Fibroblast of lung (primary cell): ENCODE measurements at regions not wholly inside any gene's neighbourhood (a gene's known extent, or its start where the extent isn't known, plus 50 kb on each side); places are given as distances from the start of the nearest gene placed in this dataset.

Experiments used
- DNase-seq, 2 donors: peaks; one replicate each; pipeline versions ENCODE4 v3.0.0 to v3.0.0-alpha.2; 2010; ENCODE audit warnings: low read depth in 2 of 2
- H2AFZ ChIP-seq: 2 replicates; pipeline ENCODE4 v1.5.1; 2012; ENCODE audit warnings: low read length, control low read depth, inconsistent platforms
- H3K27ac ChIP-seq: 2 replicates; pipeline ENCODE4 v1.5.1; 2011; ENCODE audit warnings: low read length, control low read depth; ENCODE audit not compliant: insufficient read depth
- H3K27me3 ChIP-seq: 2 replicates; pipeline ENCODE4 v1.5.1; 2011; ENCODE audit warnings: mild to moderate bottlenecking, low read length; ENCODE audit not compliant: control insufficient read depth, insufficient read depth
- H3K36me3 ChIP-seq: 2 replicates; pipeline ENCODE4 v1.5.1; 2011; ENCODE audit warnings: low read length; ENCODE audit not compliant: control insufficient read depth, insufficient read depth
- H3K4me1 ChIP-seq: 2 replicates; pipeline ENCODE4 v1.5.1; 2011; ENCODE audit warnings: low read length; ENCODE audit not compliant: control insufficient read depth, insufficient read depth; ENCODE audit errors: extremely low read depth
- H3K4me2 ChIP-seq: 2 replicates; pipeline ENCODE4 v1.5.1; 2011; ENCODE audit warnings: low read length, control low read depth; ENCODE audit not compliant: insufficient read depth; ENCODE audit errors: extremely low read depth
- H3K4me3 ChIP-seq, 4 experiments: fragments of 200-600 bp in 1 of 4; sonication (generic) in 1 of 4; replicated peaks in 1 of 4; 2 replicates each; pipeline ENCODE4 v1.5.1; 2011 to 2016; ENCODE audit warnings: low read length in 4 of 4, low read depth in 3 of 4, mild to moderate bottlenecking in 3 of 4, control low read depth in 2 of 4, inconsistent platforms in 1 of 4, mixed read lengths in 1 of 4; ENCODE audit not compliant: insufficient read depth in 1 of 4; ENCODE audit errors: control extremely low read depth in 1 of 4
- H3K79me2 ChIP-seq: 2 replicates; pipeline ENCODE4 v1.5.1; 2012; ENCODE audit warnings: mild to moderate bottlenecking, low read length, inconsistent platforms; ENCODE audit not compliant: control insufficient read depth, insufficient read depth
- H3K9ac ChIP-seq: 2 replicates; pipeline ENCODE4 v1.5.1; 2011; ENCODE audit warnings: mild to moderate bottlenecking, low read length, control low read depth; ENCODE audit not compliant: insufficient read depth
- H3K9me3 ChIP-seq: 2 replicates; pipeline ENCODE4 v1.5.1; 2012; ENCODE audit warnings: low read depth, low read length; ENCODE audit not compliant: control insufficient read depth, insufficient read depth
- H4K20me1 ChIP-seq: 2 replicates; pipeline ENCODE4 v1.5.1; 2011; ENCODE audit warnings: low read length; ENCODE audit not compliant: control insufficient read depth, insufficient read depth; ENCODE audit errors: extremely low read depth
- EZH2 ChIP-seq: IDR thresholded peaks from 2 replicates; pipeline ENCODE4 v1.5.1; 2012; ENCODE audit warnings: low read length, control low read depth, mild to moderate bottlenecking; ENCODE audit errors: missing control alignments
- TF ChIP-seq, protein P1 (sequence below), 2 donors: IDR thresholded peaks in 1 of 2; conservative IDR thresholded peaks in 1 of 2; 1 replicate in 1 of 2; 2 replicates in 1 of 2; pipeline ENCODE4 v1.5.1; 2011 to 2012; ENCODE audit warnings: low read length in 2 of 2, control low read depth in 1 of 2, inconsistent platforms in 1 of 2, low read depth in 1 of 2, mild to moderate bottlenecking in 1 of 2

DNA sequence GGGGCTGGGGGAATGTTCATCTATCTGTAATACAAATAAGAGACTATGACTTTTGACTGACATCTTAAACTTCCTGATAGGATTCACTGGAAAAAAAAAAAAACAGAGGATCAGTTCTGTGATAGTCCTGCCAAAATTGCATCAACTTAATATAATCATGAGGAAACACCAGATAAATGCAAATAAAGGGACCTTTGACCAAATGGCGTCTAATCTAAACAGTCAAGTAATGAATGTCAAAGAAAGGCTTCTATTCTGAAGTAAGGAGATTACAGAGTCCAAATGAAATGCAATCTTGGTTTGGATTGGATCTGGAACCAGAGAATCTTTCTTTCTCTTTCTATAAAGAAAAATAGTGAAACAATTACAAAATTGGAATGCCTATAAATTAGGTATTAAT, 513.4 kb downstream of the KCNT2 start:
- no peaks in the 10 kb centered on the region for H3K4me1 ChIP-seq
- no peak overlapping the region for H3K27ac ChIP-seq
- no peaks in the 10 kb centered on the region for H4K20me1 ChIP-seq
- DNase-seq = peak in 1 of 2 donors; percentile 77
- no peak overlapping the region for H3K9ac ChIP-seq
- H3K27me3 ChIP-seq = no peaks in the 10 kb centered on the region
- no peaks in the 10 kb centered on the region for H3K9me3 ChIP-seq
- H3K36me3 ChIP-seq = no peaks in the 10 kb centered on the region
- no peak overlapping the region for H2AFZ ChIP-seq
- no peak overlapping the region for H3K4me2 ChIP-seq
- no peaks in the 10 kb centered on the region for H3K79me2 ChIP-seq
- no peak for TF ChIP-seq EZH2
- TF ChIP-seq, protein P1, sequence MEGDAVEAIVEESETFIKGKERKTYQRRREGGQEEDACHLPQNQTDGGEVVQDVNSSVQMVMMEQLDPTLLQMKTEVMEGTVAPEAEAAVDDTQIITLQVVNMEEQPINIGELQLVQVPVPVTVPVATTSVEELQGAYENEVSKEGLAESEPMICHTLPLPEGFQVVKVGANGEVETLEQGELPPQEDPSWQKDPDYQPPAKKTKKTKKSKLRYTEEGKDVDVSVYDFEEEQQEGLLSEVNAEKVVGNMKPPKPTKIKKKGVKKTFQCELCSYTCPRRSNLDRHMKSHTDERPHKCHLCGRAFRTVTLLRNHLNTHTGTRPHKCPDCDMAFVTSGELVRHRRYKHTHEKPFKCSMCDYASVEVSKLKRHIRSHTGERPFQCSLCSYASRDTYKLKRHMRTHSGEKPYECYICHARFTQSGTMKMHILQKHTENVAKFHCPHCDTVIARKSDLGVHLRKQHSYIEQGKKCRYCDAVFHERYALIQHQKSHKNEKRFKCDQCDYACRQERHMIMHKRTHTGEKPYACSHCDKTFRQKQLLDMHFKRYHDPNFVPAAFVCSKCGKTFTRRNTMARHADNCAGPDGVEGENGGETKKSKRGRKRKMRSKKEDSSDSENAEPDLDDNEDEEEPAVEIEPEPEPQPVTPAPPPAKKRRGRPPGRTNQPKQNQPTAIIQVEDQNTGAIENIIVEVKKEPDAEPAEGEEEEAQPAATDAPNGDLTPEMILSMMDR (conservative IDR thresholded peaks at IDR 0.05 in 1 of 2, IDR thresholded peaks at IDR 0.05 in 1 of 2; ENCODE audit: low read depth in 1 of 2, low read length in 2 of 2) = no peak
- H3K4me3 ChIP-seq = no peak overlapping the region

DNA sequence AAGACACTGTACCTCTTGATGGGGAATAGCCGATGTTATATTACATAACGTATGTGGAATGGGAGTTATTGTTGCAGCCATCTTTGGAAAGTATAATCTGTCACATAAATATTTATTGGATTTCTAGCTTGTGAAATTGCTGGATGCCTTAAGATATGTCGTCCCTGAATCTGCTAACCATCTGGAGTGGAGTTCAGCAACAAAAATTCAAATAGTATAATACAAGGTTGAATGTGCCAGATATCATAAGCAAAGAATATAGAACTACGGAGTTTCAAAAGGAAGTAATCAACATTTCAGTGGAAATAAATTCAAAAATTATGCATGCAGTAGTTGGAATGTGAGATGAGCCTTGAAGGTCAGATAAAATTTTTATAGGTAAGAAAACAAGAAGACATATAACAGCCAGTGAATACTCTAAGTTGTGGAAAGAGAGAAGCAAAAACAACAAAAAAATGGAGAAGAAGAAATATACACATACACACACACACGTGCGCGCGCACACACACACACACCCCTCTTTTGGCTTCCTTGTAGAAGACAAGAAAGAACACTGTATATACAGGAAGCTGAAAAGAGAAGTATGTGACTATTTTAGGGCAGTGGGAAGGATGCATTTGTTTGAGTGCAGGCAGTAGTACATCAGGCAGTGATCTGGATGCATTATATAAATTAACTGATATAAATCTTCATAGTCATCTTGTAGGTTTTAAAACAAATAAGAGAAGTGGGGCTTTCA, 516.7 kb downstream of the KCNT2 start:
- Histone ChIP-seq H3K4me1 (no peaks in the 10 kb centered on the region), H3K27me3 (no peaks in the 10 kb centered on the region), H3K4me2 (no peak overlapping the region), H3K27ac (no peak overlapping the region), H3K9me3 (no peaks in the 10 kb centered on the region), H3K4me3 (no peak overlapping the region), H2AFZ (no peak overlapping the region), H3K36me3 (no peaks in the 10 kb centered on the region), H3K79me2 (no peaks in the 10 kb centered on the region), H4K20me1 (no peaks in the 10 kb centered on the region), H3K9ac (no peak overlapping the region)
- no peak for TF ChIP-seq EZH2
- TF ChIP-seq, protein P1 (conservative IDR thresholded peaks at IDR 0.05 in 1 of 2, IDR thresholded peaks at IDR 0.05 in 1 of 2; ENCODE audit: low read depth in 1 of 2, low read length in 2 of 2) = no peak
- no peak for DNase-seq

DNA sequence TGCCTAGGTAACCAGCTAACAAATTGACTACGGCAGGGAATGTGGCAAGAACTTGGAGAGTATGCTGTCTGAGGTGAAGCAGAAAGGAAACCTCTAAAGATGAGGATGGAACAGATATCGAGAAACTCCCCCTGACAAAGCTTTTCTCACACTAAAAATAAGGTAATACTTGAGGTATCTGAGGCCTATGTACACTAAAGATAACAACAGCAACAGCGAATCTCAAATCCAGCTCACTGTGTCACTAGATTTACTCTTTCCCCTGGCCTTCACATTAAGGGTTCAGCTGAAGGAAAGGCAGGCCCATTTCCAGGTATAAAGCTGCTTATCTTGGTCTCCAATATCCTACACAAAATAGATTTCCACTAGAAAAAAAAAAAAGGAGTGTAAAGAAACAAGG, 518.0 kb downstream of the KCNT2 start:
- no peak overlapping the region for H3K4me3 ChIP-seq
- TF ChIP-seq EZH2 = no peak
- TF ChIP-seq, protein P1 (conservative IDR thresholded peaks at IDR 0.05 in 1 of 2, IDR thresholded peaks at IDR 0.05 in 1 of 2; ENCODE audit: low read depth in 1 of 2, low read length in 2 of 2) = no peak
- DNase-seq = no peak

More for the DNA sequence above, 518.0 kb downstream of the KCNT2 start:
- no peak overlapping the region for H3K9ac ChIP-seq
- H3K27me3 ChIP-seq = no peaks in the 10 kb centered on the region
- no peak overlapping the region for H3K27ac ChIP-seq
- no peaks in the 10 kb centered on the region for H3K9me3 ChIP-seq
- H4K20me1 ChIP-seq = no peaks in the 10 kb centered on the region
- no peaks in the 10 kb centered on the region for H3K79me2 ChIP-seq
- H3K4me1 ChIP-seq = no peaks in the 10 kb centered on the region
- no peak overlapping the region for H3K4me2 ChIP-seq
- no peak overlapping the region for H2AFZ ChIP-seq
- H3K36me3 ChIP-seq = no peaks in the 10 kb centered on the region
